ENCODE measurements at regions not wholly inside any gene's neighbourhood (a gene's known extent, or its start where the extent isn't known, plus 50 kb on each side); places are given as distances from the start of the nearest gene placed in this dataset.
"Not testable (repeated sequence)": the region's sequence is repeated elsewhere in the genome, so short reads cannot be mapped to it uniquely, and the experiment has no call there.

GRCh38 chr6:76770281-76770680, 693.0 kb downstream of the HTR1B start:
- no peak for TF ChIP-seq CTCF (IDR thresholded peaks at IDR 0.05; ENCODE audit: insufficient read depth, low read depth, low read length, missing control alignments)
- no peak overlapping the region for H3K4me3 ChIP-seq (ENCODE audit: low read depth, low read length)
- no peak for DNase-seq (ENCODE audit: low read depth)

DNA sequence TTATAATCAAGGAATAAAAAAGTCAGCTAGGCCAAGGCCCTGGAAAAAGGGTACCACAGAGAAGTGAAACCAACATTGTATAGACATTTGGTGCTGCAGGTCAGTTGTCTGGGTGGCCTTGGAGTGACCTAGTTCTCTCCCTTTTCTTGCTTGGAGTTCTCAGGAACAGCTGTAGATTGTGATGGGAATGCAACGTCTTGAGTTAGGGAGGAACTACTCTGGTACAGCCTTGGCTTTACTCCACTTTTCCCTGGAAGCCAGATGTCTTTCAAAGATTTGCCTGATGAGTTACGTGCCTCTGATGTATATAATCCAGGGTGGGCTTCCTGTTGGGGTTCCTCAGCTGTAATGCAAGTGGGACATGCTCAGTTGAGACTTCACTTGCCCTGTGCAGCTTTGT, 694.7 kb downstream of the HTR1B start:
- no peak overlapping the region for H3K4me3 ChIP-seq (ENCODE audit: low read depth, low read length)
- no peak for TF ChIP-seq CTCF (IDR thresholded peaks at IDR 0.05; ENCODE audit: insufficient read depth, low read depth, low read length, missing control alignments)
- no peak for DNase-seq (ENCODE audit: low read depth)

DNA sequence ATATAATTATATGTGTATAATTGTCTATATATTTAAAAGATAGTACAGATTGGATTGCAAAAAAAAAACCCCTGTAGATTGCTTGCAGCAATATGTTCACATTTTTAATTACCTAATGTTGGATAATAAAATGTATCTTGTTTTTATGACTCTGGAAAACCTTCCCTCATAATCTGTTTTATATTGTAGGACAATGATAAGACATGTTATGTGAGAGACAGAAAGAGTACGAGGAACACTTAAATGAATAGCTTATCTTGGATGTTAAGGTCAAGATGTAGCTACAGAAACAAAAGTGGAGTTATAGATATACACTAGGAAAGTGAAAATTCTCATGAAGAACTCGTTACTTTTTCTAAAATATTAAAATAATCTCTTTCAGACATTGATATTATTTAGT, 691.6 kb upstream of the IMPG1 start:
- TF ChIP-seq CTCF (IDR thresholded peaks at IDR 0.05; ENCODE audit: insufficient read depth, low read depth, low read length, missing control alignments) = no peak
- no peak overlapping the region for H3K4me3 ChIP-seq (ENCODE audit: low read depth, low read length)
- DNase-seq (ENCODE audit: low read depth) = no peak

GRCh38 chr6:76752841-76753240, 680.4 kb upstream of the IMPG1 start:
- no peak for DNase-seq (ENCODE audit: low read depth)
- no peak for TF ChIP-seq CTCF (IDR thresholded peaks at IDR 0.05; ENCODE audit: insufficient read depth, low read depth, low read length, missing control alignments)
- H3K4me3 ChIP-seq (ENCODE audit: low read depth, low read length) = no peak overlapping the region

GRCh38 chr6:76745388-76745787, 672.9 kb upstream of the IMPG1 start:
- not testable (repeated sequence) for H3K4me3 ChIP-seq (ENCODE audit: low read depth, low read length); DNase-seq (ENCODE audit: low read depth)

DNA sequence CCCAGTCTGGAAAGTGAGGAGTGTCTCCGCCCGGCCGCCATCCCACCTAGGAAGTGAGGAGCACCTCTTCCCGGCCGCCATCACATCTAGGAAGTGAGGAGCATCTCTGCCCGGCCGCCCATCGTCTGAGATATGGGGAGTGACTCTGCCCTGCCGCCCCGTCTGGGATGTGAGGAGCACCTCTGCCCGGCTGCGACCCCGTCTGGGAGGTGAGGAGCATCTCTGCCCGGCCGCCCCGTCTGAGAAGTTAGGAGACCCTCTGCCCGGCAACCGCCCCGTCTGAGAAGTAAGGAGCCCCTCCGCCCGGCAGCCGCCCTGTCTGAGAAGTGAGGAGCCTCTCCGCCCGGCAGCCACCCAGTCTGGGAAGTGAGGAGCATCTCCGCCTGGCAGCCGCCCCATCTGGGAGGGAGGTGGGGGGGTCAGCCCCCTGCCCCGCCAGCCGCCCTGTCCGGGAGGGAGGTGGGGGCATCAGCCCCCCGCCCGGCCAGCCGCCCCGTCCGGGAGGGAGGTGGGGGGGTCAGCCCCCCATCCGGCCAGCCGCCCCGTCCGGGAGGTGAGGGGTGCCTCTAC, 671.8 kb upstream of the IMPG1 start:
- H3K4me3 ChIP-seq (ENCODE audit: low read depth, low read length) = not testable (repeated sequence)

DNA sequence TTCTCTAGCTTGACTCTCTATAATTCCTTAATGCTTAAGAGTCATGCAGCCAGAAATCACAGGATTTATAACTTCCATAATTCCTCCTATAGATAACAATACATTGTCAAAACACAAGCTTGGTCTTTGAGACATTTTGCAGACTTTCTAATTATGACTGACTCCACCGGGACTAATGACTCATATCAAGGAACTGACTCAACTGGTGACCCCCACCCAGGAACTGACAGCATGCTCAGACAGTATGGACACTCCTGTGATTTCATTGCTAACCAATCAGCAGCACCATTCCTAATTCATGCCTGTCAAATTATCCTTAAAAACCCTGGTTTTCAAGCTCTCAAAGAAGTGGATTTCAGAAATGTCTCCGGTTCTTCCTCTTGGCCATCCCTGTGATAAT, 670.5 kb upstream of the IMPG1 start:
- no peak for DNase-seq (ENCODE audit: low read depth)
- no peak overlapping the region for H3K4me3 ChIP-seq (ENCODE audit: low read depth, low read length)
- no peak for TF ChIP-seq CTCF (IDR thresholded peaks at IDR 0.05; ENCODE audit: insufficient read depth, low read depth, low read length, missing control alignments)

More for the DNA sequence above, 671.8 kb upstream of the IMPG1 start:
- DNase-seq (ENCODE audit: low read depth) = not testable (repeated sequence)

GRCh38 chr6:76719449-76719848, 647.0 kb upstream of the IMPG1 start:
- H3K4me3 ChIP-seq (ENCODE audit: low read depth, low read length) = no peak overlapping the region
- DNase-seq (ENCODE audit: low read depth) = no peak
- no peak for TF ChIP-seq CTCF (IDR thresholded peaks at IDR 0.05; ENCODE audit: insufficient read depth, low read depth, low read length, missing control alignments)
